GM12878 (cell line): ENCODE measurements at regions not wholly inside any gene's neighbourhood (a gene's known extent, or its start where the extent isn't known, plus 50 kb on each side); places are given as distances from the start of the nearest gene placed in this dataset.

Experiments used
- ATAC-seq: fragments of 200-7000 bp; cut with Tn5 transposase; 3 replicates; pipeline ENCODE4 v1.9.1; 2020; ENCODE audit warnings: mild to moderate bottlenecking, moderate library complexity
- BruUV-seq: library from RNA; stranded (reverse); fragments of 400-500 nt; replicated peaks from 2 replicates; lab custom pipeline; 2021; lab: Mats Ljungman, UMichigan
- CTCF ChIA-PET: fragments of 300-600 bp; sonication (Branson Sonifier 250); formaldehyde crosslinking; extraction: SDS; loops from one replicate; lab custom pipeline; 2021; ENCODE audit warnings: inconsistent platforms; lab: Yijun Ruan, JAX
- POLR2A ChIA-PET: fragments of 350-600 bp; formaldehyde crosslinking; extraction: SDS; loops from one replicate; lab custom pipeline; 2021; ENCODE audit warnings: inconsistent platforms; lab: Charles Lee
- RAD21 ChIA-PET: fragments of 300-600 bp; sonication (Branson Sonifier 250); formaldehyde crosslinking; loops from one replicate; lab custom pipeline; 2023; ENCODE audit warnings: antibody characterized with exemption; ENCODE audit not compliant: unreplicated experiment; lab: Charles Lee
- SMC1A ChIA-PET: fragments of 300-600 bp; sonication (Branson Sonifier 250); formaldehyde crosslinking; loops from one replicate; lab custom pipeline; 2023; ENCODE audit not compliant: unreplicated experiment, uncharacterized antibody; lab: Charles Lee
- DNase-seq: peaks from one replicate; pipeline ENCODE4 v3.0.0-alpha.2; 2011; ENCODE audit warnings: low read depth, low spot score
- FAIRE-seq: peaks from 3 replicates; lab custom pipeline; 2011; peaks lifted over from hg19 to GRCh38; lab: Jason Lieb, UNC
- H2AFZ ChIP-seq: 2 replicates; pipeline ENCODE4 v1.6.0; 2011; ENCODE audit warnings: low read depth, low read length, control low read depth; ENCODE audit not compliant: control insufficient read depth
- H3K27ac ChIP-seq: 2 replicates; pipeline ENCODE4 v1.5.1; 2011; ENCODE audit warnings: control low read depth; ENCODE audit not compliant: control insufficient read depth, insufficient read depth
- H3K27me3 ChIP-seq, 2 experiments: replicated peaks in 1 of 2; 2 replicates each; pipeline versions ENCODE4 v1.6.0 to v1.6.1; 2011; ENCODE audit warnings: low read length in 1 of 2; ENCODE audit not compliant: control insufficient read depth in 2 of 2, insufficient read depth in 2 of 2
- H3K36me3 ChIP-seq, 2 experiments: 2 replicates each; pipeline ENCODE4 v1.5.1; 2011; ENCODE audit warnings: low read length in 1 of 2; ENCODE audit not compliant: control insufficient read depth in 2 of 2, insufficient read depth in 2 of 2
- H3K4me1 ChIP-seq: 2 replicates; pipeline ENCODE4 v1.6.1; 2011; ENCODE audit warnings: mild to moderate bottlenecking, low read length, moderate library complexity, mixed read lengths; ENCODE audit not compliant: control insufficient read depth, insufficient read depth
- H3K4me2 ChIP-seq: 2 replicates; pipeline ENCODE4 v1.6.0; 2011; ENCODE audit warnings: control low read depth; ENCODE audit not compliant: control insufficient read depth, insufficient read depth
- H3K4me3 ChIP-seq: fragments of 200-600 bp; sonication (generic); 2 replicates; pipeline ENCODE4 v1.5.1; 2016
- H3K79me2 ChIP-seq: 2 replicates; pipeline ENCODE4 v1.6.0; 2011; ENCODE audit warnings: low read length; ENCODE audit not compliant: control insufficient read depth, insufficient read depth
- H3K9ac ChIP-seq: 2 replicates; pipeline ENCODE4 v1.8.0; 2011; ENCODE audit warnings: low read length, control low read depth, mixed read lengths; ENCODE audit not compliant: control insufficient read depth, insufficient read depth
- H3K9me3 ChIP-seq: replicated peaks from 3 replicates; pipeline ENCODE4 v1.5.1; 2011; ENCODE audit warnings: mild to moderate bottlenecking, low read length; ENCODE audit not compliant: control insufficient read depth, insufficient read depth
- H4K20me1 ChIP-seq: 2 replicates; pipeline ENCODE4 v1.6.0; 2011; ENCODE audit not compliant: control insufficient read depth, insufficient read depth
- IKZF1 ChIP-seq: fragments of 450-650 bp; conservative IDR thresholded peaks from 2 replicates; pipeline ENCODE4 v1.6.1; 2017; ENCODE audit warnings: antibody characterized with exemption, mild to moderate bottlenecking
- IRF3 ChIP-seq: fragments of 450-650 bp; IDR thresholded peaks from 2 replicates; pipeline ENCODE4 v1.6.1; 2014; ENCODE audit warnings: mild to moderate bottlenecking
- RAD21 ChIP-seq: IDR thresholded peaks from 2 replicates; pipeline ENCODE4 v1.6.1; 2011; ENCODE audit warnings: mild to moderate bottlenecking, low read depth, low read length, moderate library complexity; ENCODE audit not compliant: insufficient read depth
- SKIL ChIP-seq: fragments of 450-650 bp; IDR thresholded peaks from 2 replicates; pipeline ENCODE4 v1.6.1; 2017; ENCODE audit warnings: mild to moderate bottlenecking, low read depth, inconsistent platforms; ENCODE audit not compliant: poor library complexity, severe bottlenecking
- SMAD1 ChIP-seq: fragments of 450-650 bp; IDR thresholded peaks from 2 replicates; pipeline ENCODE4 v1.6.1; 2018; ENCODE audit warnings: mild to moderate bottlenecking, low read depth; ENCODE audit not compliant: partially characterized antibody
- TBL1XR1 ChIP-seq: IDR thresholded peaks from 2 replicates; pipeline ENCODE4 v1.6.1; 2012; ENCODE audit warnings: low read depth, low read length, improper control_type of control experiment
- ZBTB11 ChIP-seq: fragments of 450-650 bp; formaldehyde crosslinking; IDR thresholded peaks from 2 replicates; pipeline ENCODE4 v1.5.0; 2022; ENCODE audit warnings: mild to moderate bottlenecking, missing genetic modification characterization
- ZBTB33 ChIP-seq: fragments of 450-650 bp; IDR thresholded peaks from 2 replicates; pipeline ENCODE4 v1.6.1; 2017; ENCODE audit warnings: mild to moderate bottlenecking
- ZSCAN29 ChIP-seq: fragments of 450-650 bp; IDR thresholded peaks from 2 replicates; pipeline ENCODE4 v1.6.1; 2017; ENCODE audit warnings: mild to moderate bottlenecking, moderate library complexity
- WGBS: methylation state at CpG from one replicate; pipeline ENCODE4 v1.1.6; 2016; ENCODE audit warnings: low lambda C conversion rate; ENCODE audit not compliant: insufficient replicate concordance, insufficient coverage; ENCODE audit errors: missing lambda C conversion rate; 5-methylcytosine and 5-hydroxymethylcytosine counted together
- in situ Hi-C: fragments of 300-500 bp; cut with MboI; formaldehyde crosslinking; loops from 9 replicates; pipeline ENCODE4 v1.14.3; 2018; ENCODE audit warnings: mixed read lengths
- intact Hi-C: fragments of 100-400 bp; cut with micrococcal nuclease; formaldehyde crosslinking; loops from one replicate; pipeline ENCODE4 v1.14.2; 2022; ENCODE audit not compliant: unreplicated experiment
- TF ChIP-seq, protein P1 (sequence below): fragments of 150-350 bp; IDR thresholded peaks from 2 replicates; pipeline ENCODE4 v1.6.1; 2016; ENCODE audit warnings: low read depth, low read length

GRCh38 chrX:6734844-6735634 is 200.1 kb upstream of the VCX3A start:
- SMC1A ChIA-PET = interaction anchor here (0.7 kb wide), 1 partner anchor 349 kb away, joined by 3 read pairs; no protein-coding TSS in a partner anchor
- Histone ChIP-seq H3K4me3 (no peak overlapping the region), H2AFZ (no peak overlapping the region), H3K27ac (no peak overlapping the region), H3K4me1 (peaks cover 15% of the 10 kb centered on the region), H3K27me3 (no peaks in the 10 kb centered on the region), H3K79me2 (no peaks in the 10 kb centered on the region), H3K36me3 (no peaks in the 10 kb centered on the region), H3K9me3 (no peaks in the 10 kb centered on the region; the same call in 1 of the 3 replicates), H3K9ac (no peak overlapping the region), H4K20me1 (no peaks in the 10 kb centered on the region), H3K4me2 (no peak overlapping the region)
- BruUV-seq = no TSS peak
- CTCF ChIA-PET = no interaction called here
- no peak for FAIRE-seq
- 68% methylated on average over 6 of the region's 6 CpGs for WGBS
- intact Hi-C loops = loop anchor here (5.0 kb wide), 2 partner anchors 527 to 1192 kb away; partner anchors contain the start of gene PNPLA4
- no peak for ATAC-seq
- POLR2A ChIA-PET = interaction anchor here (1.2 kb wide), 1 partner anchor 324 kb away, joined by 3 read pairs; no protein-coding TSS in a partner anchor
- in situ Hi-C loops = loop anchor here (25.0 kb wide), 1 partner anchor 1202 kb away; the partner anchor contains the start of gene PNPLA4
- RAD21 ChIA-PET = no interaction called here
- DNase-seq = no peak
- no peak for TF ChIP-seq ZBTB33
- no peak for TF ChIP-seq IRF3
- no peak for TF ChIP-seq ZSCAN29
- TF ChIP-seq, protein P1, sequence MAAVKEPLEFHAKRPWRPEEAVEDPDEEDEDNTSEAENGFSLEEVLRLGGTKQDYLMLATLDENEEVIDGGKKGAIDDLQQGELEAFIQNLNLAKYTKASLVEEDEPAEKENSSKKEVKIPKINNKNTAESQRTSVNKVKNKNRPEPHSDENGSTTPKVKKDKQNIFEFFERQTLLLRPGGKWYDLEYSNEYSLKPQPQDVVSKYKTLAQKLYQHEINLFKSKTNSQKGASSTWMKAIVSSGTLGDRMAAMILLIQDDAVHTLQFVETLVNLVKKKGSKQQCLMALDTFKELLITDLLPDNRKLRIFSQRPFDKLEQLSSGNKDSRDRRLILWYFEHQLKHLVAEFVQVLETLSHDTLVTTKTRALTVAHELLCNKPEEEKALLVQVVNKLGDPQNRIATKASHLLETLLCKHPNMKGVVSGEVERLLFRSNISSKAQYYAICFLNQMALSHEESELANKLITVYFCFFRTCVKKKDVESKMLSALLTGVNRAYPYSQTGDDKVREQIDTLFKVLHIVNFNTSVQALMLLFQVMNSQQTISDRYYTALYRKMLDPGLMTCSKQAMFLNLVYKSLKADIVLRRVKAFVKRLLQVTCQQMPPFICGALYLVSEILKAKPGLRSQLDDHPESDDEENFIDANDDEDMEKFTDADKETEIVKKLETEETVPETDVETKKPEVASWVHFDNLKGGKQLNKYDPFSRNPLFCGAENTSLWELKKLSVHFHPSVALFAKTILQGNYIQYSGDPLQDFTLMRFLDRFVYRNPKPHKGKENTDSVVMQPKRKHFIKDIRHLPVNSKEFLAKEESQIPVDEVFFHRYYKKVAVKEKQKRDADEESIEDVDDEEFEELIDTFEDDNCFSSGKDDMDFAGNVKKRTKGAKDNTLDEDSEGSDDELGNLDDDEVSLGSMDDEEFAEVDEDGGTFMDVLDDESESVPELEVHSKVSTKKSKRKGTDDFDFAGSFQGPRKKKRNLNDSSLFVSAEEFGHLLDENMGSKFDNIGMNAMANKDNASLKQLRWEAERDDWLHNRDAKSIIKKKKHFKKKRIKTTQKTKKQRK = no peak
- no peak for TF ChIP-seq IKZF1
- TF ChIP-seq RAD21 = no peak
- no peak for TF ChIP-seq SMAD1
- TF ChIP-seq SKIL = no peak
- TF ChIP-seq TBL1XR1 = no peak
- no peak for TF ChIP-seq ZBTB11
